PC-3 (cell line): ENCODE measurements at regions not wholly inside any gene's neighbourhood (a gene's known extent, or its start where the extent isn't known, plus 50 kb on each side); places are given as distances from the start of the nearest gene placed in this dataset.
A peak's percentile ranks its signal among the peaks of the same experiment; 100 is the strongest.

Experiments
- ATAC-seq: fragments of 200-7000 bp; cut with Tn5 transposase; 2 replicates; pipeline ENCODE4 v1.9.1; 2020; ENCODE audit warnings: mild to moderate bottlenecking, moderate library complexity
- BruUV-seq: library from RNA; stranded (reverse); fragments of 400-500 nt; replicated peaks from 2 replicates; lab custom pipeline; 2021; lab: Mats Ljungman, UMichigan
- CTCF ChIA-PET: fragments of 300-600 bp; sonication (Branson Sonifier 250); formaldehyde crosslinking; loops from one replicate; lab custom pipeline; 2022; ENCODE audit warnings: antibody characterized with exemption; lab: Charles Lee
- POLR2A ChIA-PET: fragments of 300-600 bp; sonication (Branson Sonifier 250); formaldehyde crosslinking; loops from one replicate; lab custom pipeline; 2022; ENCODE audit warnings: antibody characterized with exemption; ENCODE audit not compliant: unreplicated experiment; lab: Charles Lee
- DNase-seq: peaks from one replicate; pipeline ENCODE4 v3.0.0-alpha.2; 2015
- H2AFZ ChIP-seq: fragments of 300-600 bp; sonication (generic); 2 replicates; pipeline ENCODE4 v1.6.0; 2016; ENCODE audit warnings: antibody characterized with exemption, low read length
- H3F3A ChIP-seq: fragments of 300-600 bp; sonication (generic); one replicate; pipeline ENCODE4 v1.6.0; 2017; ENCODE audit warnings: antibody characterized with exemption, low read length, control low read depth, mild to moderate bottlenecking; ENCODE audit not compliant: unreplicated experiment
- H3K27ac ChIP-seq: fragments of 300-600 bp; sonication (generic); 2 replicates; pipeline ENCODE4 v1.5.1; 2016; ENCODE audit warnings: mild to moderate bottlenecking, low read length
- H3K27me3 ChIP-seq: fragments of 300-600 bp; sonication (generic); 2 replicates; pipeline ENCODE4 v1.6.1; 2016; ENCODE audit warnings: low read length, mixed read lengths
- H3K36me3 ChIP-seq: fragments of 300-600 bp; sonication (generic); 2 replicates; pipeline ENCODE4 v1.6.1; 2016; ENCODE audit warnings: low read depth, mixed run types, low read length, mixed read lengths
- H3K4me1 ChIP-seq: fragments of 300-600 bp; sonication (generic); 2 replicates; pipeline ENCODE4 v1.5.1; 2016; ENCODE audit warnings: low read length; ENCODE audit not compliant: insufficient read depth
- H3K4me2 ChIP-seq: fragments of 300-600 bp; sonication (generic); 2 replicates; pipeline ENCODE4 v1.6.0; 2016; ENCODE audit warnings: low read length
- H3K4me3 ChIP-seq: fragments of 300-600 bp; sonication (generic); 2 replicates; pipeline ENCODE4 v1.5.1; 2016; ENCODE audit warnings: mild to moderate bottlenecking, low read length, mixed read lengths
- H3K79me2 ChIP-seq: fragments of 300-600 bp; sonication (generic); 2 replicates; pipeline ENCODE4 v1.6.1; 2017; ENCODE audit warnings: low read length, mixed read lengths
- H3K9ac ChIP-seq: fragments of 300-600 bp; sonication (generic); 2 replicates; pipeline ENCODE4 v1.6.0; 2016; ENCODE audit warnings: mild to moderate bottlenecking, low read length
- H3K9me2 ChIP-seq: fragments of 300-600 bp; sonication (generic); replicated peaks from 2 replicates; pipeline ENCODE4 v1.6.1; 2016; ENCODE audit warnings: mixed run types, low read length, mixed read lengths
- H3K9me3 ChIP-seq: fragments of 300-600 bp; sonication (generic); 2 replicates; pipeline ENCODE4 v1.6.1; 2016; ENCODE audit warnings: low read length, mixed read lengths
- H4K20me1 ChIP-seq: fragments of 300-600 bp; sonication (generic); 2 replicates; pipeline ENCODE4 v1.6.1; 2016; ENCODE audit warnings: low read length, mixed read lengths
- EZH2 ChIP-seq: fragments of 300-600 bp; sonication (generic); IDR thresholded peaks from one replicate; pipeline ENCODE4 v1.6.1; 2017; ENCODE audit warnings: antibody characterized with exemption, mild to moderate bottlenecking, low read length; ENCODE audit not compliant: unreplicated experiment
- EZH2phosphoT487 ChIP-seq: fragments of 300-600 bp; sonication (generic); IDR thresholded peaks from 2 replicates; pipeline ENCODE4 v1.6.1; 2018; ENCODE audit warnings: mild to moderate bottlenecking, antibody characterized with exemption, low read length, borderline replicate concordance
- intact Hi-C: fragments of 100-400 bp; cut with micrococcal nuclease; formaldehyde crosslinking; loops from 2 replicates; pipeline ENCODE4 v1.9.0; 2023
- TF ChIP-seq, protein P1 (sequence below): fragments of 300-600 bp; sonication (generic); conservative IDR thresholded peaks from 2 replicates; pipeline ENCODE4 v1.5.1; 2017; ENCODE audit warnings: antibody characterized with exemption, low read depth, mild to moderate bottlenecking, low read length

DNA sequence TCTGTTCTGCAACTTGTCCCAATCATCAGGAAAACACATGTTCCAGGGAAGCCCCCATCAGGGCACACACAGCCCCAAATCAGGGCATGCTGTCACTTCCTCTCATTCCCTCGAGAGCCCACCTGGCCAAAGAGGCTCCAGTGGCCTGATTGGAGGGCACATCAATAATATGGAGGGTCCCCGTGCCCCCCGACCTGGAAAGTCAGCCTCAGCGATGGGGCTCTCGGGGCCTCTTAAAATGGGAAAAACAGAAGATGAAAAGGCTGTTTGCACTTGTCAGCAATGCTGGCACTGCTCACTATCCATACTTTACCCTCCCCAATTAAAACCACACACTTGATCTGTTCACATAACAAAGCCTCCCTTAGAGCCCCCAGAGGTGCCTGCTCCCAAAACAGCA, 172.9 kb upstream of the NSMCE3 start:
- no TSS peak for BruUV-seq
- Histone ChIP-seq H3F3A (no peaks in the 10 kb centered on the region), H3K4me1 (peaks cover 18% of the 10 kb centered on the region), H3K4me3 (no peak overlapping the region), H3K36me3 (no peaks in the 10 kb centered on the region), H3K9ac (no peak overlapping the region), H3K9me2 (no peaks in the 10 kb centered on the region), H2AFZ (no peak overlapping the region), H3K27ac (no peak overlapping the region), H3K9me3 (no peaks in the 10 kb centered on the region), H3K27me3 (peaks cover 14% of the 10 kb centered on the region), H3K4me2 (no peak overlapping the region), H4K20me1 (no peaks in the 10 kb centered on the region), H3K79me2 (no peaks in the 10 kb centered on the region)
- intact Hi-C loops, result no loop called here
- no peak for DNase-seq
- ChIA-PET CTCF (no interaction called here), POLR2A (no interaction called here)
- TF ChIP-seq EZH2 (no peak), EZH2phosphoT487 (no peak)
- TF ChIP-seq, protein P1, sequence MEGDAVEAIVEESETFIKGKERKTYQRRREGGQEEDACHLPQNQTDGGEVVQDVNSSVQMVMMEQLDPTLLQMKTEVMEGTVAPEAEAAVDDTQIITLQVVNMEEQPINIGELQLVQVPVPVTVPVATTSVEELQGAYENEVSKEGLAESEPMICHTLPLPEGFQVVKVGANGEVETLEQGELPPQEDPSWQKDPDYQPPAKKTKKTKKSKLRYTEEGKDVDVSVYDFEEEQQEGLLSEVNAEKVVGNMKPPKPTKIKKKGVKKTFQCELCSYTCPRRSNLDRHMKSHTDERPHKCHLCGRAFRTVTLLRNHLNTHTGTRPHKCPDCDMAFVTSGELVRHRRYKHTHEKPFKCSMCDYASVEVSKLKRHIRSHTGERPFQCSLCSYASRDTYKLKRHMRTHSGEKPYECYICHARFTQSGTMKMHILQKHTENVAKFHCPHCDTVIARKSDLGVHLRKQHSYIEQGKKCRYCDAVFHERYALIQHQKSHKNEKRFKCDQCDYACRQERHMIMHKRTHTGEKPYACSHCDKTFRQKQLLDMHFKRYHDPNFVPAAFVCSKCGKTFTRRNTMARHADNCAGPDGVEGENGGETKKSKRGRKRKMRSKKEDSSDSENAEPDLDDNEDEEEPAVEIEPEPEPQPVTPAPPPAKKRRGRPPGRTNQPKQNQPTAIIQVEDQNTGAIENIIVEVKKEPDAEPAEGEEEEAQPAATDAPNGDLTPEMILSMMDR, result no peak
- no peak for ATAC-seq

DNA sequence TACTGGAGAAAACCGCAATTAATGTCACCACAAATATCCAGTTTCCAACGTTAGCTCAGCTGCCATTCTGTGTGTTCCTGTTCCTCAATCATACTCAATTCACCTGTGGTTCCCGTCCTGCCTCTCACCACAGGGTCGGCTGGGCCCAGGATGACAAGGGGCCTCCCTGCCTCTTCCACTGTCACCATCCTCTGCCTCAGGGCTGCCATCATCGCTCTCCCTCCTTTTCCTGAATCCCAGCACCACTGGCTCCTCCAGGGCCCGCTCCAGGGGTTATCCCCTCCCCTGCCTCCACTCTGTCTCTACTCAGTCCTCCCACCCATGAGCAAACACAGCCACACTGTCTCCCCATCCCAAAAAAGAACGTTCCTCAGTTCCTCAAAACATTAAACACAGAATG, 170.9 kb upstream of the NSMCE3 start:
- Histone ChIP-seq H3F3A (no peaks in the 10 kb centered on the region), H3K9ac (no peak overlapping the region), H2AFZ (no peak overlapping the region), H3K79me2 (no peaks in the 10 kb centered on the region), H3K27ac (no peak overlapping the region), H3K4me2 (no peak overlapping the region), H3K27me3 (peaks cover 20% of the 10 kb centered on the region), H4K20me1 (no peaks in the 10 kb centered on the region), H3K4me3 (no peak overlapping the region), H3K9me3 (no peaks in the 10 kb centered on the region), H3K4me1 (peaks cover 18% of the 10 kb centered on the region), H3K9me2 (no peaks in the 10 kb centered on the region), H3K36me3 (no peaks in the 10 kb centered on the region)
- no peak for ATAC-seq
- TF ChIP-seq EZH2phosphoT487 (no peak), EZH2 (no peak)
- TF ChIP-seq, protein P1, result no peak
- BruUV-seq, result no TSS peak
- intact Hi-C loops, result no loop called here
- CTCF ChIA-PET, result no interaction called here
- POLR2A ChIA-PET, result no interaction called here
- DNase-seq, result no peak

DNA sequence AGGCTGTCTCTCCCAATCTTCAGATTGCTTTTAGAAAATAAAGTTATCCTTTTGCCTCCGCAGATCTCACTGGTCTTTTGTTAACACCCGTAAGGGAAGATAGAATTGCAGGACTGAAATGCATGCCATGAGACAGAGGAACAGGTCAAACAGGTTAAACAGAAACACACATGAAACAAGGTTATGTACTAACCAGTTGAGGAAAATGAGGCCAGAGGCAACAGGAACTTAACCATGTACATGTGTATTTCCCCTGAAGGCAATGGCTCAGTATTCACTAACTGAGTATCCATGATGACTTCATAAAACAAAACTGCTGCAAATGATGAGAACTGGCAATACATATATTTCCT, 169.1 kb upstream of the NSMCE3 start:
- H3K27me3 ChIP-seq, result peaks cover 36% of the 10 kb centered on the region
- CTCF ChIA-PET, result no interaction called here

More for the DNA sequence above, 169.1 kb upstream of the NSMCE3 start:
- H2AFZ ChIP-seq, result peak overlapping the region; percentile 4; the same call in 1 of the 2 replicates
- DNase-seq (peak; percentile 66), ATAC-seq (no peak)
- H3K4me1 ChIP-seq, result peaks cover 18% of the 10 kb centered on the region
- peak overlapping the region; percentile 35 for H3K4me2 ChIP-seq
- H3K4me3 ChIP-seq, result no peak overlapping the region
- peak overlapping the region; percentile 69 for H3K27ac ChIP-seq
- no peaks in the 10 kb centered on the region for H3K9me2 ChIP-seq
- H3K9ac ChIP-seq, result no peak overlapping the region; the same call in 1 of the 2 replicates
- no peaks in the 10 kb centered on the region for H3F3A ChIP-seq
- TF ChIP-seq, protein P1, result no peak
- H3K9me3 ChIP-seq, result no peaks in the 10 kb centered on the region
- intact Hi-C loops, result no loop called here
- H3K36me3 ChIP-seq, result no peaks in the 10 kb centered on the region
- H4K20me1 ChIP-seq, result no peaks in the 10 kb centered on the region
- POLR2A ChIA-PET, result no interaction called here
- H3K79me2 ChIP-seq, result no peaks in the 10 kb centered on the region
- no TSS peak for BruUV-seq
